ENCODE measurements at regions not wholly inside any gene's neighbourhood (a gene's known extent, or its start where the extent isn't known, plus 50 kb on each side); places are given as distances from the start of the nearest gene placed in this dataset.

DNA sequence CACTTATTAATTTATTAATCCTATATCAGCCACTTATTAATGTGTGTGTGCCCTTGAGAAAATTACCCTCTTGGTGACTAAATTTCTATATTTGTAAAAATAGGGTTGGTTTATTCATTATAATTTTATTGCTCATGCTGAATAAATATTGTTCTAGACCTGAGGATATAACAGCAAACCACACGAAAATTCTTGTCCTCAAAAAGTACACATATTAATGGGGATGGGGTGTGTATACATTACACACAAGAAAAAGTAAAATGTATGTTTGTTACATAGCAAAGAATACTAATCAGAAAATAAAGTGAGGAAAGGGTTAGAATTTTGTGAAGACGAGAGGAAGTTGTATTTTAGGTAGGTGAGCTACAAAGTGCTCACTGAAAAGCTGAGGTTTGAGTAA is 1068.9 kb upstream of the RAG2 start:
- Histone ChIP-seq H3K27ac (no peak overlapping the region), H3K4me3 (ENCODE audit: low read depth in 1 of 2, low read length in 1 of 2) (no peak overlapping the region), H3K9me3 (no peaks in the 10 kb centered on the region), H3K27me3 (no peaks in the 10 kb centered on the region), H3K4me1 (ENCODE audit: control insufficient read depth in 1 of 2, insufficient read depth in 1 of 2, low read depth in 1 of 2, low read length in 1 of 2) (no peaks in the 10 kb centered on the region), H3K36me3 (no peaks in the 10 kb centered on the region)
- TF ChIP-seq, protein P1, sequence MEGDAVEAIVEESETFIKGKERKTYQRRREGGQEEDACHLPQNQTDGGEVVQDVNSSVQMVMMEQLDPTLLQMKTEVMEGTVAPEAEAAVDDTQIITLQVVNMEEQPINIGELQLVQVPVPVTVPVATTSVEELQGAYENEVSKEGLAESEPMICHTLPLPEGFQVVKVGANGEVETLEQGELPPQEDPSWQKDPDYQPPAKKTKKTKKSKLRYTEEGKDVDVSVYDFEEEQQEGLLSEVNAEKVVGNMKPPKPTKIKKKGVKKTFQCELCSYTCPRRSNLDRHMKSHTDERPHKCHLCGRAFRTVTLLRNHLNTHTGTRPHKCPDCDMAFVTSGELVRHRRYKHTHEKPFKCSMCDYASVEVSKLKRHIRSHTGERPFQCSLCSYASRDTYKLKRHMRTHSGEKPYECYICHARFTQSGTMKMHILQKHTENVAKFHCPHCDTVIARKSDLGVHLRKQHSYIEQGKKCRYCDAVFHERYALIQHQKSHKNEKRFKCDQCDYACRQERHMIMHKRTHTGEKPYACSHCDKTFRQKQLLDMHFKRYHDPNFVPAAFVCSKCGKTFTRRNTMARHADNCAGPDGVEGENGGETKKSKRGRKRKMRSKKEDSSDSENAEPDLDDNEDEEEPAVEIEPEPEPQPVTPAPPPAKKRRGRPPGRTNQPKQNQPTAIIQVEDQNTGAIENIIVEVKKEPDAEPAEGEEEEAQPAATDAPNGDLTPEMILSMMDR (IDR thresholded peaks at IDR 0.05), result no peak

DNA sequence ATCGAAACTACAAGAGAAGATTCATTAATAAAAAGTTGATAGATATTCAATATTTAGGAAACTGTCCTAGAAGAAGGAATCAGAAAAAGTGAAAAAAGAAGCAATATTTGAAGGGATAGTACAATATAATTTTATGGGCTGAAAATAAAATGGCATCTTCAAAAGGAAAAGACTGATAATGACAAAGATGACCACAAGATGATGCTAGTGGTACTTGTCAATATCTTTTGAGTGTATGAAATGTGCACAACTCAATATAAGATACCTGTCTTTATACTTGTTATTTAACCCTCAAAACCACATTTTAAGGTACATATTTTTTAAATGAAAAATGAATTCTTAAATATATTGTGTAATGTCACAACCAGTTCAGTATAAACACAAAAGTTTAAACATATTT is 1059.6 kb upstream of the RAG2 start:
- Histone ChIP-seq H3K27ac (no peak overlapping the region), H3K4me3 (ENCODE audit: low read depth in 1 of 2, low read length in 1 of 2) (no peak overlapping the region), H3K36me3 (no peaks in the 10 kb centered on the region), H3K9me3 (no peaks in the 10 kb centered on the region), H3K4me1 (ENCODE audit: control insufficient read depth in 1 of 2, insufficient read depth in 1 of 2, low read depth in 1 of 2, low read length in 1 of 2) (no peaks in the 10 kb centered on the region), H3K27me3 (no peaks in the 10 kb centered on the region)
- TF ChIP-seq, protein P1 (IDR thresholded peaks at IDR 0.05), result no peak

DNA sequence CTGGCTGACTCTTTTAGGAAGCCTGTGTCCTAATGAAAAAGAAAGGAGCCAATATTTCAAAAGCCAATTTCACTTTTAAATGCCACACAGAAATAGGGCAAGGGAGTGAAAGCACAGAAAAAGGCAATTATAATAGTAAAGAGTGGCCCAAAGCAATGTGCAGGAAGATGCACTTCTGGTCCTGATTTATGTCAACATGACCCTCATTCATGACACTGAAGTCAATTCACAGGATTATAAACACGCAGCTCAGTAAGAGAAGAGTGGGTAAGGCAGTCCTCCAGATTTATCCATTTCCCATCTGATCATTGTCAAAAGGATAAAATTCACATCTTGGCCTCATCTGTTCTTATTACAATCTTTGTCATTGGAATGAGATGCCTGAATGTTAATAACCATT is 1049.7 kb upstream of the RAG2 start:
- Histone ChIP-seq H3K27ac (no peak overlapping the region), H3K36me3 (no peaks in the 10 kb centered on the region), H3K9me3 (no peaks in the 10 kb centered on the region), H3K4me3 (ENCODE audit: low read depth in 1 of 2, low read length in 1 of 2) (no peak overlapping the region), H3K4me1 (ENCODE audit: control insufficient read depth in 1 of 2, insufficient read depth in 1 of 2, low read depth in 1 of 2, low read length in 1 of 2) (no peaks in the 10 kb centered on the region), H3K27me3 (no peaks in the 10 kb centered on the region)
- TF ChIP-seq, protein P1 (IDR thresholded peaks at IDR 0.05), result no peak

DNA sequence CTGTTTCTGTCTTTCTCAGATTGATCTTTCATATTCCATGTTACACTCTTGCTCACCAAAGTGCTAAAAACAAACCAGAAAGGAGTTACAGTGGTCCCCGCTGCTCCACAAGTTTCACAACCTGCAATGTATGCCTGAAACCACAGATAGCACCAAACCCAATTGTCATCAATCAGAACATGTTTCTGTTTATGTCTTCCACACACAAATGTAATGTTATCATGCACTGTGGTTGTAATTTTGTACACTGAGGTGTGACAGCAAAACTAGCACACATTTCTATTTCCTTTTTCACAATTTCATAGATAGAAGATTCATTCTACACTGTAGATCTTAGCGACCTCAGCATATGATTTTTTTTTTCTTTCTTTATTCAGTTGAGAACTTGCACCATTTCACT is 1045.9 kb upstream of the RAG2 start:
- no peak overlapping the region for H3K27ac ChIP-seq
- H3K27me3 ChIP-seq, result no peaks in the 10 kb centered on the region
- no peaks in the 10 kb centered on the region for H3K4me1 ChIP-seq (ENCODE audit: control insufficient read depth in 1 of 2, insufficient read depth in 1 of 2, low read depth in 1 of 2, low read length in 1 of 2)
- H3K4me3 ChIP-seq (ENCODE audit: low read depth in 1 of 2, low read length in 1 of 2), result no peak overlapping the region
- TF ChIP-seq, protein P1 (IDR thresholded peaks at IDR 0.05), result no peak
- H3K36me3 ChIP-seq, result no peaks in the 10 kb centered on the region
- H3K9me3 ChIP-seq, result no peaks in the 10 kb centered on the region

DNA sequence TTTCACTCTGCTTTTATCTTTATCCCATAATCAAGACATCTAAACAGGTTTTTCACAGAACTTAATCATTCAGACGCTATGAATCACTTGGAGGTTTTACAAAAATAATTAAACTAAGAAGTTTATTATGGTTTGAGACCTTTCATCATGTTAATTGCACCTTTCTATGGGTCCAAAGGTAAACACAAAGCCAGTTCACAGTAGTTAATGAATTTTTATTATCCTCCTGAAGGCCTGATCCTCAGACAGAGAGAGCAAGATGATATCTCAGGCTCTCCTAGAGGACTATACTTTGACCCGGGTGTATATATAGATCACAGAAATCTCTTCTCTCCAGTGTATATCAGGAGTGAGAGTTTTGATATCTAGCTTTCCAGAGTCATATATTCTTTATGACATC is 1044.3 kb upstream of the RAG2 start:
- no peak overlapping the region for H3K4me3 ChIP-seq (ENCODE audit: low read depth in 1 of 2, low read length in 1 of 2)
- H3K9me3 ChIP-seq, result no peaks in the 10 kb centered on the region
- no peaks in the 10 kb centered on the region for H3K27me3 ChIP-seq
- TF ChIP-seq, protein P1 (IDR thresholded peaks at IDR 0.05), result no peak
- H3K27ac ChIP-seq, result no peak overlapping the region
- H3K36me3 ChIP-seq, result no peaks in the 10 kb centered on the region
- H3K4me1 ChIP-seq (ENCODE audit: control insufficient read depth in 1 of 2, insufficient read depth in 1 of 2, low read depth in 1 of 2, low read length in 1 of 2), result no peaks in the 10 kb centered on the region

DNA sequence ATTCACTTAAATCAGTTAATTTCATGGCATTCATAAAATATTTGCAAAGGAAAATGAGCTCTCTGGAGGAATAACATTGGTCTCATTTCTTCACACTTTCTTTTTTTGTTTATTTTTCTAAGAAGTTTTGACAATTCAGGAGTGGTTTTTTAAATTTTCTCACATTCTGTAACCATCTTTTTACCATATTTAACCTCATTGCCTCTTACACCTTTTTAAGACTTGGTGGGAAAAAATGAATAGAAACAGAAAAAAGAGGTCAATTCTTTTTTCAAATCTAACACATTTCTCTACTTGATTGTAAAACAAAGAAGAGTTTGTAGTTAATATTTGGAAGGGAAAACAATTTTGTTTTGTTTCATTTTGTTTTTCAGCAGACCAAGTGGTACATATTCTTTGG is 1034.7 kb upstream of the RAG2 start:
- Histone ChIP-seq H3K4me3 (ENCODE audit: low read depth in 1 of 2, low read length in 1 of 2) (no peak overlapping the region), H3K36me3 (no peaks in the 10 kb centered on the region), H3K27ac (no peak overlapping the region), H3K9me3 (no peaks in the 10 kb centered on the region), H3K27me3 (no peaks in the 10 kb centered on the region), H3K4me1 (ENCODE audit: control insufficient read depth in 1 of 2, insufficient read depth in 1 of 2, low read depth in 1 of 2, low read length in 1 of 2) (no peaks in the 10 kb centered on the region)
- TF ChIP-seq, protein P1 (IDR thresholded peaks at IDR 0.05), result no peak

All from neutrophil (primary cell).